K562 (cell line): ENCODE measurements at regions not wholly inside any gene's neighbourhood (a gene's known extent, or its start where the extent isn't known, plus 50 kb on each side); places are given as distances from the start of the nearest gene placed in this dataset.

ENCODE experiments used
- ETV1 ChIP-seq: fragments of 450-650 bp; conservative IDR thresholded peaks from 2 replicates; pipeline ENCODE4 v1.6.1; 2016; ENCODE audit warnings: missing genetic modification characterization, control low read depth, low read depth, missing compliant biosample characterization
- NFXL1 ChIP-seq: fragments of 450-650 bp; formaldehyde crosslinking; IDR thresholded peaks from 2 replicates; pipeline ENCODE4 v1.4.0; 2021; ENCODE audit warnings: mild to moderate bottlenecking
- TF ChIP-seq, protein P1 (sequence below): fragments of 450-650 bp; IDR thresholded peaks from 2 replicates; pipeline ENCODE4 v1.6.1; 2016; ENCODE audit warnings: low read depth

DNA sequence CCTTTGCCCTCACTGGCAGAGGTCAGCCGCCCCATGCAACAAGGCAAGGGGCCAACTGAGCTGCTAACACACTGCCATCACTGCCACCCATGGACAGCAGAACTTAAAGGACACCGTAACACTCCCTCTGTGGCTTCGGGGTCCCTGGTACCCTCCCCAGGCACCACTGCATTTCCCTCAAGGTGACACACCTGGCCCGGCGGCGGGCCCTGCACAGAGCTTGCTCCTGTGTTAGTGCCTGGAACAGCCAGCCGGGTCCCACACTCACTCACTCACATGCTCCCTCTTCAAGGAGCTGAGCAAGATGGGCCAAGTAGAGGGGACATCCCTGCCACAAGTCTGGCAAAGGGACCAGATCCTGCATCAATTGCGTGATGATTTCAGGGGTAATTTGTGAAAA lies 126.5 kb upstream of the SOX4 start (continued):
- TF ChIP-seq, protein P1, sequence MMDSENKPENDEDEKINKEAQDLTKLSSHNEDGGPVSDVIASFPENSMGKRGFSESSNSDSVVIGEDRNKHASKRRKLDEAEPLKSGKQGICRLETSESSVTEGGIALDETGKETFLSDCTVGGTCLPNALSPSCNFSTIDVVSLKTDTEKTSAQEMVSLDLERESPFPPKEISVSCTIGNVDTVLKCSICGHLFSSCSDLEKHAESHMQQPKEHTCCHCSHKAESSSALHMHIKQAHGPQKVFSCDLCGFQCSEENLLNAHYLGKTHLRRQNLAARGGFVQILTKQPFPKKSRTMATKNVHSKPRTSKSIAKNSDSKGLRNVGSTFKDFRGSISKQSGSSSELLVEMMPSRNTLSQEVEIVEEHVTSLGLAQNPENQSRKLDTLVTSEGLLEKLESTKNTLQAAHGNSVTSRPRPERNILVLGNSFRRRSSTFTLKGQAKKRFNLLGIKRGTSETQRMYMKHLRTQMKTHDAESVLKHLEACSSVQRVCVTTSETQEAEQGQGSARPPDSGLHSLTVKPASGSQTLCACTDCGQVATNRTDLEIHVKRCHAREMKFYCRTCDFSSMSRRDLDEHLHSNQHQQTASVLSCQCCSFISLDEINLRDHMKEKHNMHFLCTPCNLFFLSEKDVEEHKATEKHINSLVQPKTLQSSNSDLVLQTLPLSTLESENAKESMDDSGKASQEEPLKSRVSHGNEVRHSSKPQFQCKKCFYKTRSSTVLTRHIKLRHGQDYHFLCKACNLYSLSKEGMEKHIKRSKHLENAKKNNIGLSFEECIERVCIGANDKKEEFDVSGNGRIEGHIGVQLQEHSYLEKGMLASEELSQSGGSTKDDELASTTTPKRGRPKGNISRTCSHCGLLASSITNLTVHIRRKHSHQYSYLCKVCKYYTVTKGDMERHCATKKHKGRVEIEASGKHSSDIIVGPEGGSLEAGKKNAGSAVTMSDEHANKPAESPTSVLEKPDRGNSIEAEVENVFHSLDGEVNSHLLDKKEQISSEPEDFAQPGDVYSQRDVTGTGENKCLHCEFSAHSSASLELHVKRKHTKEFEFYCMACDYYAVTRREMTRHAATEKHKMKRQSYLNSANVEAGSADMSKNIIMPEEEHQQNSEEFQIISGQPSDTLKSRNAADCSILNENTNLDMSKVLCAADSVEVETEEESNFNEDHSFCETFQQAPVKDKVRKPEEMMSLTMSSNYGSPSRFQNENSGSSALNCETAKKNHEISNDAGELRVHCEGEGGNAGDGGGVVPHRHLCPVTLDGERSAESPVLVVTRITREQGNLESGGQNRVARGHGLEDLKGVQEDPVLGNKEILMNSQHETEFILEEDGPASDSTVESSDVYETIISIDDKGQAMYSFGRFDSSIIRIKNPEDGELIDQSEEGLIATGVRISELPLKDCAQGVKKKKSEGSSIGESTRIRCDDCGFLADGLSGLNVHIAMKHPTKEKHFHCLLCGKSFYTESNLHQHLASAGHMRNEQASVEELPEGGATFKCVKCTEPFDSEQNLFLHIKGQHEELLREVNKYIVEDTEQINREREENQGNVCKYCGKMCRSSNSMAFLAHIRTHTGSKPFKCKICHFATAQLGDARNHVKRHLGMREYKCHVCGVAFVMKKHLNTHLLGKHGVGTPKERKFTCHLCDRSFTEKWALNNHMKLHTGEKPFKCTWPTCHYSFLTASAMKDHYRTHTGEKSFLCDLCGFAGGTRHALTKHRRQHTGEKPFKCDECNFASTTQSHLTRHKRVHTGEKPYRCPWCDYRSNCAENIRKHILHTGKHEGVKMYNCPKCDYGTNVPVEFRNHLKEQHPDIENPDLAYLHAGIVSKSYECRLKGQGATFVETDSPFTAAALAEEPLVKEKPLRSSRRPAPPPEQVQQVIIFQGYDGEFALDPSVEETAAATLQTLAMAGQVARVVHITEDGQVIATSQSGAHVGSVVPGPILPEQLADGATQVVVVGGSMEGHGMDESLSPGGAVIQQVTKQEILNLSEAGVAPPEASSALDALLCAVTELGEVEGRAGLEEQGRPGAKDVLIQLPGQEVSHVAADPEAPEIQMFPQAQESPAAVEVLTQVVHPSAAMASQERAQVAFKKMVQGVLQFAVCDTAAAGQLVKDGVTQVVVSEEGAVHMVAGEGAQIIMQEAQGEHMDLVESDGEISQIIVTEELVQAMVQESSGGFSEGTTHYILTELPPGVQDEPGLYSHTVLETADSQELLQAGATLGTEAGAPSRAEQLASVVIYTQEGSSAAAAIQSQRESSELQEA: no peak
- TF ChIP-seq ETV1 (tag) (no peak), NFXL1 (CRISPR knock-in tag) (no peak)
